DOHH2 (cell line): ENCODE measurements at regions not wholly inside any gene's neighbourhood (a gene's known extent, or its start where the extent isn't known, plus 50 kb on each side); places are given as distances from the start of the nearest gene placed in this dataset.

ENCODE experiments used
- EZH2phosphoT487 ChIP-seq: fragments of 200-600 bp; sonication (generic); IDR thresholded peaks from 2 replicates; pipeline ENCODE4 v1.6.1; 2017; ENCODE audit warnings: borderline replicate concordance, mild to moderate bottlenecking, antibody characterized with exemption, low read length, moderate library complexity, mixed read lengths
- TF ChIP-seq, protein P1 (sequence below): fragments of 200-600 bp; sonication (generic); IDR thresholded peaks from one replicate; pipeline ENCODE4 v1.5.1; 2014; ENCODE audit warnings: antibody characterized with exemption, mild to moderate bottlenecking, low read depth, low read length; ENCODE audit not compliant: poor library complexity, severe bottlenecking

DNA sequence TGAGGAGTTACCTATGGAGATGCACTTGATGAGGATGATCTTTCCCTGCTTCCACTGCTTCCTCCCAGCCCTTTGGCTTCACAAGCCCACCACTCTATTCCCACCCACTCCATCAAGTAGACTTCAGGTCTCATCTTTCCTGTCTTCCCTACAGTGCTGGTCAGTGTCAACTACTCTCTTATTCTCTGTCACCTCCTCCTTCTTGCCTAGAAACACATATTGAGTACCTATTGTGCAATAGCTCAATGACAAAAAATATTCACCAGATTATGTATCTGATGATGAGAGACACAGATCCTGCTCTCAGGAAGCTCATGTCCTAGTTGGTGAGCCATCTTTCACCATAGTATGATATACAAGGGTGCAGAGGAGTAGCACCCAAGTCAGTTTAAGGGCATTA lies 82.2 kb upstream of the NFASC start:
- TF ChIP-seq, protein P1, sequence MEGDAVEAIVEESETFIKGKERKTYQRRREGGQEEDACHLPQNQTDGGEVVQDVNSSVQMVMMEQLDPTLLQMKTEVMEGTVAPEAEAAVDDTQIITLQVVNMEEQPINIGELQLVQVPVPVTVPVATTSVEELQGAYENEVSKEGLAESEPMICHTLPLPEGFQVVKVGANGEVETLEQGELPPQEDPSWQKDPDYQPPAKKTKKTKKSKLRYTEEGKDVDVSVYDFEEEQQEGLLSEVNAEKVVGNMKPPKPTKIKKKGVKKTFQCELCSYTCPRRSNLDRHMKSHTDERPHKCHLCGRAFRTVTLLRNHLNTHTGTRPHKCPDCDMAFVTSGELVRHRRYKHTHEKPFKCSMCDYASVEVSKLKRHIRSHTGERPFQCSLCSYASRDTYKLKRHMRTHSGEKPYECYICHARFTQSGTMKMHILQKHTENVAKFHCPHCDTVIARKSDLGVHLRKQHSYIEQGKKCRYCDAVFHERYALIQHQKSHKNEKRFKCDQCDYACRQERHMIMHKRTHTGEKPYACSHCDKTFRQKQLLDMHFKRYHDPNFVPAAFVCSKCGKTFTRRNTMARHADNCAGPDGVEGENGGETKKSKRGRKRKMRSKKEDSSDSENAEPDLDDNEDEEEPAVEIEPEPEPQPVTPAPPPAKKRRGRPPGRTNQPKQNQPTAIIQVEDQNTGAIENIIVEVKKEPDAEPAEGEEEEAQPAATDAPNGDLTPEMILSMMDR = no peak
- TF ChIP-seq EZH2phosphoT487 = no peak
